Neural crest cell (in vitro differentiated cells): ENCODE measurements at regions not wholly inside any gene's neighbourhood (a gene's known extent, or its start where the extent isn't known, plus 50 kb on each side); places are given as distances from the start of the nearest gene placed in this dataset.

Source experiments
- DNase-seq: peaks from one replicate; pipeline ENCODE4 v3.0.0; 2021; ENCODE audit warnings: low read depth, mixed read lengths, low spot score
- H3K27ac Mint-ChIP-seq: one replicate; pipeline ENCODE4 v1.8.0; 2021; ENCODE audit warnings: mild to moderate bottlenecking, mixed read lengths; ENCODE audit not compliant: unreplicated experiment
- H3K27me3 Mint-ChIP-seq: 2 replicates; pipeline ENCODE4 v1.8.0; 2021; ENCODE audit warnings: low read depth, mild to moderate bottlenecking, mixed read lengths
- H3K36me3 Mint-ChIP-seq: 2 replicates; pipeline ENCODE4 v1.8.0; 2021; ENCODE audit warnings: low read depth, mild to moderate bottlenecking, mixed read lengths
- H3K4me1 Mint-ChIP-seq: 2 replicates; pipeline ENCODE4 v1.8.0; 2021; ENCODE audit warnings: mixed read lengths
- H3K4me3 Mint-ChIP-seq: one replicate; pipeline ENCODE4 v1.8.0; 2021; ENCODE audit warnings: mild to moderate bottlenecking, mixed read lengths
- H3K9me3 Mint-ChIP-seq: 2 replicates; pipeline ENCODE4 v1.8.0; 2021; ENCODE audit warnings: mixed read lengths
- CTCF ChIP-seq: fragments of 200-600 bp; sonication (generic); conservative IDR thresholded peaks from 2 replicates; pipeline ENCODE4 v1.5.0; 2021; ENCODE audit warnings: antibody characterized with exemption, mild to moderate bottlenecking

- Mint-ChIP-seq H3K4me1 (no peaks in the 10 kb centered on the region), H3K4me3 (no peak overlapping the region)
- TF ChIP-seq CTCF: no peak
Measured at GRCh38 chr18:71336576-71337210, 1047.8 kb downstream of the SOCS6 start.

GRCh38 chr18:71329563-71329962 lies 1040.7 kb downstream of the SOCS6 start:
- no peaks in the 10 kb centered on the region for H3K4me1 Mint-ChIP-seq
- no peak overlapping the region for H3K4me3 Mint-ChIP-seq
- no peak for DNase-seq
- H3K27ac Mint-ChIP-seq: no peak overlapping the region
- no peaks in the 10 kb centered on the region for H3K9me3 Mint-ChIP-seq
- peaks cover 18% of the 10 kb centered on the region for H3K27me3 Mint-ChIP-seq
- TF ChIP-seq CTCF: no peak
- H3K36me3 Mint-ChIP-seq: no peaks in the 10 kb centered on the region

More at GRCh38 chr18:71336576-71337210, 1047.8 kb downstream of the SOCS6 start:
- no peak for DNase-seq
- H3K36me3 Mint-ChIP-seq: no peaks in the 10 kb centered on the region
- H3K27ac Mint-ChIP-seq: no peak overlapping the region
- H3K27me3 Mint-ChIP-seq: peaks cover 28% of the 10 kb centered on the region
- H3K9me3 Mint-ChIP-seq: no peaks in the 10 kb centered on the region

- Mint-ChIP-seq H3K27me3 (peaks cover 18% of the 10 kb centered on the region), H3K27ac (no peak overlapping the region), H3K4me3 (no peak overlapping the region), H3K9me3 (no peaks in the 10 kb centered on the region), H3K36me3 (no peaks in the 10 kb centered on the region), H3K4me1 (no peaks in the 10 kb centered on the region)
- TF ChIP-seq CTCF: no peak
- DNase-seq: no peak
Measured at GRCh38 chr18:71329114-71329513, 1040.3 kb downstream of the SOCS6 start.

- Mint-ChIP-seq H3K4me1 (no peaks in the 10 kb centered on the region), H3K36me3 (no peaks in the 10 kb centered on the region), H3K27ac (no peak overlapping the region), H3K4me3 (no peak overlapping the region), H3K27me3 (peaks cover 15% of the 10 kb centered on the region), H3K9me3 (no peaks in the 10 kb centered on the region)
- no peak for TF ChIP-seq CTCF
- no peak for DNase-seq
Measured at GRCh38 chr18:71327850-71328249, 1039.0 kb downstream of the SOCS6 start.

GRCh38 chr18:71327441-71327840 lies 1038.6 kb downstream of the SOCS6 start:
- H3K4me1 Mint-ChIP-seq: no peaks in the 10 kb centered on the region
- no peak overlapping the region for H3K4me3 Mint-ChIP-seq
- H3K27me3 Mint-ChIP-seq: peaks cover 15% of the 10 kb centered on the region
- H3K9me3 Mint-ChIP-seq: no peaks in the 10 kb centered on the region
- H3K36me3 Mint-ChIP-seq: no peaks in the 10 kb centered on the region
- H3K27ac Mint-ChIP-seq: no peak overlapping the region
- no peak for TF ChIP-seq CTCF
- DNase-seq: no peak
